H1 (cell line): ENCODE measurements at regions not wholly inside any gene's neighbourhood (a gene's known extent, or its start where the extent isn't known, plus 50 kb on each side); places are given as distances from the start of the nearest gene placed in this dataset.

Source experiments
- CTCF ChIA-PET: fragments of 300-600 bp; sonication (Branson Sonifier 250); formaldehyde crosslinking; loops from one replicate; lab custom pipeline; 2021; ENCODE audit not compliant: partially characterized antibody; lab: Charles Lee
- POLR2A ChIA-PET: fragments of 300-600 bp; sonication (Branson Sonifier 250); formaldehyde crosslinking; loops from one replicate; lab custom pipeline; 2021; ENCODE audit warnings: inconsistent platforms; ENCODE audit not compliant: partially characterized antibody; lab: Charles Lee
- DNase-seq, 2 experiments: peaks; one replicate each; pipeline versions ENCODE4 v3.0.0 to v3.0.0-alpha.2; 2010 to 2022; ENCODE audit warnings: low spot score in 2 of 2, low read depth in 1 of 2, mixed read lengths in 1 of 2
- FAIRE-seq: peaks from 2 replicates; lab custom pipeline; 2011; peaks lifted over from hg19 to GRCh38; lab: Jason Lieb, UNC
- H2AFZ ChIP-seq: 2 replicates; pipeline ENCODE4 v1.8.1; 2012; ENCODE audit warnings: low read length, inconsistent platforms
- H2AK5ac ChIP-seq: 2 replicates; pipeline ENCODE4 v1.6.1; 2013; ENCODE audit warnings: low read depth, low read length
- H2BK120ac ChIP-seq: replicated peaks from 2 replicates; pipeline ENCODE3; 2013; ENCODE audit warnings: low read depth, low read length, inconsistent platforms
- H2BK12ac ChIP-seq: 2 replicates; pipeline ENCODE4 v1.6.1; 2013; ENCODE audit warnings: low read depth, low read length
- H2BK15ac ChIP-seq: 2 replicates; pipeline ENCODE4 v1.6.1; 2013; ENCODE audit warnings: low read length
- H2BK20ac ChIP-seq: 2 replicates; pipeline ENCODE4 v1.6.1; 2013; ENCODE audit warnings: low read length
- H2BK5ac ChIP-seq: 2 replicates; pipeline ENCODE4 v1.6.1; 2013; ENCODE audit warnings: low read depth, low read length
- H3K14ac ChIP-seq: 2 replicates; pipeline ENCODE4 v1.6.1; 2013; ENCODE audit warnings: inconsistent platforms; ENCODE audit not compliant: insufficient read length
- H3K18ac ChIP-seq: 2 replicates; pipeline ENCODE4 v1.6.1; 2013; ENCODE audit warnings: low read length; ENCODE audit errors: extremely low read depth
- H3K23ac ChIP-seq: 2 replicates; pipeline ENCODE4 v1.6.1; 2013; ENCODE audit warnings: inconsistent platforms; ENCODE audit not compliant: insufficient read length
- H3K23me2 ChIP-seq: 2 replicates; pipeline ENCODE4 v1.6.1; 2013; ENCODE audit warnings: low read depth, low read length
- H3K27ac ChIP-seq: 2 replicates; pipeline ENCODE4 v1.6.1; 2011; ENCODE audit warnings: low read depth, low read length, inconsistent platforms
- H3K27me3 ChIP-seq, 4 experiments: replicated peaks in 1 of 4; 1 replicate in 1 of 4; 2 replicates in 3 of 4; pipeline versions ENCODE4 v1.6.1 to v1.8.1; 2011 to 2013; ENCODE audit warnings: low read length in 3 of 4, mild to moderate bottlenecking in 3 of 4, inconsistent platforms in 2 of 4, mixed read lengths in 2 of 4, moderate library complexity in 1 of 4; ENCODE audit not compliant: control insufficient read depth in 3 of 4, insufficient read depth in 3 of 4; ENCODE audit errors: extremely low read depth in 1 of 4
- H3K36me3 ChIP-seq, 4 experiments: 2 replicates each; pipeline versions ENCODE4 v1.6.1 to v1.8.1; 2011 to 2013; ENCODE audit warnings: mild to moderate bottlenecking in 4 of 4, low read length in 3 of 4, moderate library complexity in 2 of 4, control low read depth in 1 of 4, inconsistent platforms in 1 of 4; ENCODE audit not compliant: insufficient read depth in 4 of 4, control insufficient read depth in 2 of 4
- H3K4ac ChIP-seq: replicated peaks from 2 replicates; pipeline ENCODE3; 2013; ENCODE audit warnings: low read length, low read depth, mixed read lengths, inconsistent platforms; ENCODE audit not compliant: insufficient read length
- H3K4me1 ChIP-seq, 4 experiments: replicated peaks in 1 of 4; 1 replicate in 1 of 4; 2 replicates in 3 of 4; pipeline versions ENCODE4 v1.6.1 to v1.8.1; 2011 to 2013; ENCODE audit warnings: low read length in 3 of 4, inconsistent platforms in 2 of 4, mixed read lengths in 1 of 4; ENCODE audit not compliant: insufficient read depth in 4 of 4, control insufficient read depth in 3 of 4
- H3K4me2 ChIP-seq, 2 experiments: 2 replicates each; pipeline versions ENCODE4 v1.6.1 to v1.8.1; 2011 to 2013; ENCODE audit warnings: low read depth in 2 of 2, low read length in 2 of 2, control low read depth in 1 of 2, inconsistent platforms in 1 of 2, mild to moderate bottlenecking in 1 of 2; ENCODE audit not compliant: insufficient read depth in 1 of 2
- H3K4me3 ChIP-seq, 4 experiments: fragments of 200-600, 300-600 bp in 1 of 4; sonication (generic), shearing (Covaris generic), sonication (Bioruptor Twin) in 1 of 4; 2 replicates each; pipeline versions ENCODE4 v1.5.1 to v1.8.1; 2011 to 2016; ENCODE audit warnings: low read length in 4 of 4, low read depth in 3 of 4, control low read depth in 2 of 4, inconsistent platforms in 2 of 4, mild to moderate bottlenecking in 2 of 4, mixed read lengths in 1 of 4, moderate library complexity in 1 of 4; ENCODE audit not compliant: insufficient read depth in 2 of 4; ENCODE audit errors: extremely low read depth in 1 of 4
- H3K56ac ChIP-seq: replicated peaks from 2 replicates; pipeline ENCODE3; 2013; ENCODE audit warnings: low read depth, mild to moderate bottlenecking, mixed read lengths, low read length, inconsistent platforms; ENCODE audit not compliant: insufficient read length
- H3K79me1 ChIP-seq: 2 replicates; pipeline ENCODE4 v1.6.1; 2013; ENCODE audit warnings: low read depth, low read length, control low read depth
- H3K79me2 ChIP-seq, 2 experiments: 2 replicates each; pipeline versions ENCODE4 v1.6.1 to v1.8.1; 2012 to 2013; ENCODE audit warnings: low read length in 2 of 2, mild to moderate bottlenecking in 2 of 2, inconsistent platforms in 1 of 2; ENCODE audit not compliant: insufficient read depth in 2 of 2, control insufficient read depth in 1 of 2
- H3K9ac ChIP-seq, 4 experiments: replicated peaks in 1 of 4; 1 replicate in 1 of 4; 2 replicates in 3 of 4; pipeline versions ENCODE4 v1.6.1 to v1.8.1; 2011 to 2013; ENCODE audit warnings: low read depth in 3 of 4, low read length in 3 of 4, control low read depth in 2 of 4, mild to moderate bottlenecking in 2 of 4, moderate library complexity in 2 of 4, inconsistent platforms in 1 of 4; ENCODE audit errors: extremely low read depth in 1 of 4
- H3K9me3 ChIP-seq, 2 experiments: 2 replicates each; pipeline versions ENCODE4 v1.6.1 to v1.8.1; 2012 to 2013; ENCODE audit warnings: mild to moderate bottlenecking in 2 of 2, moderate library complexity in 2 of 2, control low read depth in 1 of 2, inconsistent platforms in 1 of 2, low read depth in 1 of 2, low read length in 1 of 2, mixed read lengths in 1 of 2; ENCODE audit not compliant: insufficient read depth in 2 of 2
- H4K20me1 ChIP-seq, 2 experiments: replicated peaks in 1 of 2; 2 replicates each; pipeline versions ENCODE3 to v1.8.1; 2011 to 2013; ENCODE audit warnings: inconsistent platforms in 2 of 2, low read length in 2 of 2, mild to moderate bottlenecking in 1 of 2; ENCODE audit not compliant: insufficient read depth in 2 of 2, control insufficient read depth in 1 of 2
- H4K5ac ChIP-seq: 2 replicates; pipeline ENCODE4 v1.6.1; 2013; ENCODE audit warnings: low read length, low read depth, mixed read lengths, inconsistent platforms; ENCODE audit not compliant: insufficient read length
- H4K8ac ChIP-seq: 2 replicates; pipeline ENCODE4 v1.8.0; 2013; ENCODE audit warnings: mild to moderate bottlenecking, moderate library complexity, low read length, inconsistent platforms; ENCODE audit not compliant: insufficient read depth; ENCODE audit errors: extremely low read depth
- H4K91ac ChIP-seq: replicated peaks from 2 replicates; pipeline ENCODE3; 2013; ENCODE audit warnings: low read length, mixed read lengths, inconsistent platforms; ENCODE audit not compliant: insufficient read length
- BRCA1 ChIP-seq: IDR thresholded peaks from 2 replicates; pipeline ENCODE4 v1.6.1; 2012; ENCODE audit warnings: low read depth, low read length, improper control_type of control experiment
- EZH2 ChIP-seq: fragments of 200-600 bp; sonication (generic); IDR thresholded peaks from 2 replicates; pipeline ENCODE4 v1.7.1; 2012; ENCODE audit warnings: low read depth, mild to moderate bottlenecking, moderate library complexity, low read length, inconsistent platforms; ENCODE audit not compliant: severe bottlenecking
- HDAC2 ChIP-seq, 2 experiments: fragments of 300-600 bp in 1 of 2; sonication (generic) in 1 of 2; IDR thresholded peaks; 2 replicates each; pipeline ENCODE4 v1.6.1; 2011 to 2012; ENCODE audit warnings: low read depth in 2 of 2, low read length in 2 of 2, mild to moderate bottlenecking in 2 of 2, moderate library complexity in 2 of 2, borderline replicate concordance in 1 of 2, inconsistent platforms in 1 of 2
- KDM5A ChIP-seq: fragments of 200-600 bp; IDR thresholded peaks from 2 replicates; pipeline ENCODE4 v1.7.1; 2012; ENCODE audit warnings: mild to moderate bottlenecking, low read length, inconsistent platforms, mixed read lengths
- NANOG ChIP-seq: IDR thresholded peaks from 2 replicates; pipeline ENCODE4 v1.6.1; 2011; ENCODE audit warnings: low read length, low read depth, mild to moderate bottlenecking, inconsistent platforms; ENCODE audit not compliant: insufficient read depth, poor library complexity, severe bottlenecking
- RFX5 ChIP-seq: IDR thresholded peaks from 2 replicates; pipeline ENCODE4 v1.6.1; 2011; ENCODE audit warnings: low read depth, low read length, improper control_type of control experiment, borderline replicate concordance
- SIN3A ChIP-seq, 2 experiments: IDR thresholded peaks in 1 of 2; conservative IDR thresholded peaks in 1 of 2; 2 replicates each; pipeline ENCODE4 v1.6.1; 2011 to 2012; ENCODE audit warnings: low read length in 2 of 2, improper control_type of control experiment in 1 of 2, low read depth in 1 of 2, mild to moderate bottlenecking in 1 of 2
- SUZ12 ChIP-seq: fragments of 200-600 bp; sonication (generic); IDR thresholded peaks from 2 replicates; pipeline ENCODE4 v1.6.1; 2012; ENCODE audit warnings: mild to moderate bottlenecking, inconsistent platforms, low read length, moderate library complexity, mixed read lengths
- TAF1 ChIP-seq: IDR thresholded peaks from 2 replicates; pipeline ENCODE4 v1.6.1; 2011; ENCODE audit warnings: mild to moderate bottlenecking, low read depth, low read length
- WGBS, 2 experiments: shearing (Covaris generic) in 1 of 2; methylation state at CpG; one replicate each; pipeline versions ENCODE4 v1.1.6 to v1.1.7; 2013 to 2015; ENCODE audit warnings: low lambda C conversion rate in 2 of 2, mixed read lengths in 2 of 2, inconsistent platforms in 1 of 2, low coverage in 1 of 2, missing lambda C conversion rate in 1 of 2; ENCODE audit not compliant: insufficient replicate concordance in 2 of 2, insufficient coverage in 1 of 2, insufficient read length in 1 of 2; ENCODE audit errors: extremely low coverage in 1 of 2, missing lambda C conversion rate in 1 of 2; 5-methylcytosine and 5-hydroxymethylcytosine counted together
- TF ChIP-seq, protein P1 (sequence below): IDR thresholded peaks from 2 replicates; pipeline ENCODE4 v1.6.1; 2012; ENCODE audit warnings: inconsistent platforms
- TF ChIP-seq, protein P2 (sequence below), 3 experiments: IDR thresholded peaks; 1 replicate in 2 of 3; 2 replicates in 1 of 3; pipeline versions ENCODE4 v1.5.1 to v1.6.1; 2011; ENCODE audit warnings: low read length in 3 of 3, mild to moderate bottlenecking in 3 of 3, inconsistent platforms in 2 of 3, low read depth in 1 of 3, moderate library complexity in 1 of 3; ENCODE audit not compliant: insufficient read depth in 1 of 3; ENCODE audit errors: control extremely low read depth in 1 of 3

DNA sequence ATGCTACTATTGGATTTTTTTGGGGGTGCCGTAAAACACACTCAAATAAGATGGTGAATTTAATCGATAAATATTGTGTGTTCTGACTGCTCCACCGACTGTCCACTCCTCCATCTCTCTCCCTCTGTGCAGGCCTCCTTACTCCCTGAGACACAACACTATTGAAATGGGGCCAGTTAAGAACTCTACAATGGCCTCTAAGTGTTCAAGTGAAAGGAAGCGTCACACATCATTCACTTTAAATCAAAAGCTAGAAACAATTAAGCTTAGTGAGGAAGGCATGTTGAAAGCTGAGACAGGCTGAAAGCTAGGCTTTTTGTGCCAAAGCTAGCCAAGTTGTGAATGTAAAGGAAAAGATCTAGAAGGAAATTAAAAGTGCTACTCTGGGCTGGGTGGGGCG, 156.7 kb downstream of the CTTN start:
- H3K4ac ChIP-seq: no peak overlapping the region
- H3K4me1 ChIP-seq: peaks cover 0 to 4% (median 2%) of the 10 kb centered on the region in 4 experiments; a peak in 3 of 7 replicates
- no peak overlapping the region for H3K14ac ChIP-seq
- no peak overlapping the region for H3K18ac ChIP-seq
- POLR2A ChIA-PET: no interaction called here
- no peak overlapping the region for H2AFZ ChIP-seq
- H3K79me1 ChIP-seq: peaks cover 2% of the 10 kb centered on the region; the same call in 1 of the 2 replicates
- H3K9me3 ChIP-seq: no peaks in the 10 kb centered on the region
- no peak overlapping the region; a peak in 1 of 7 replicates for H3K9ac ChIP-seq
- no peak overlapping the region for H2BK15ac ChIP-seq
- no peak overlapping the region for H4K5ac ChIP-seq
- no peak overlapping the region for H3K23ac ChIP-seq
- WGBS, 2 experiments: 92% methylated on average over 5 of the region's 5 CpGs; no CpG with 5 or more reads in 1 of the 2 experiments
- no peaks in the 10 kb centered on the region for H3K27me3 ChIP-seq
- H3K27ac ChIP-seq: no peak overlapping the region
- no peaks in the 10 kb centered on the region; a peak in 1 of 8 replicates for H3K36me3 ChIP-seq
- FAIRE-seq (no peak), DNase-seq (no peak)
- H4K8ac ChIP-seq: no peak overlapping the region
- H4K20me1 ChIP-seq: peaks cover 2 to 5% of the 10 kb centered on the region in 2 experiments
- H2BK12ac ChIP-seq: no peak overlapping the region
- no peak overlapping the region for H3K4me3 ChIP-seq
- no peaks in the 10 kb centered on the region for H3K23me2 ChIP-seq
- no peak overlapping the region for H2BK20ac ChIP-seq
- H3K79me2 ChIP-seq: no peaks in the 10 kb centered on the region
- no peak overlapping the region for H3K4me2 ChIP-seq
- CTCF ChIA-PET: interaction anchor here (0.7 to 2.4 kb wide), 5 partner anchors 7 to 42 kb away, joined by 3 to 6 read pairs (median 3); no protein-coding TSS in a partner anchor
- H2BK5ac ChIP-seq: no peak overlapping the region
- no peak overlapping the region for H2AK5ac ChIP-seq
- no peak overlapping the region for H4K91ac ChIP-seq
- no peak overlapping the region for H2BK120ac ChIP-seq
- H3K56ac ChIP-seq: no peak overlapping the region
- TF ChIP-seq HDAC2 (IDR thresholded peaks at IDR 0.05; ENCODE audit: borderline replicate concordance in 1 of 2, low read depth in 2 of 2, low read length in 2 of 2) (no peak), SUZ12 (no peak), EZH2 (no peak), TAF1 (no peak), BRCA1 (no peak), RFX5 (no peak), NANOG (no peak), SIN3A (conservative IDR thresholded peaks at IDR 0.05 in 1 of 2, IDR thresholded peaks at IDR 0.05 in 1 of 2; ENCODE audit: low read depth in 1 of 2, low read length in 2 of 2) (no peak), KDM5A (no peak)
- TF ChIP-seq, protein P1, sequence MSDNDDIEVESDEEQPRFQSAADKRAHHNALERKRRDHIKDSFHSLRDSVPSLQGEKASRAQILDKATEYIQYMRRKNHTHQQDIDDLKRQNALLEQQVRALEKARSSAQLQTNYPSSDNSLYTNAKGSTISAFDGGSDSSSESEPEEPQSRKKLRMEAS: no peak
- TF ChIP-seq, protein P2, sequence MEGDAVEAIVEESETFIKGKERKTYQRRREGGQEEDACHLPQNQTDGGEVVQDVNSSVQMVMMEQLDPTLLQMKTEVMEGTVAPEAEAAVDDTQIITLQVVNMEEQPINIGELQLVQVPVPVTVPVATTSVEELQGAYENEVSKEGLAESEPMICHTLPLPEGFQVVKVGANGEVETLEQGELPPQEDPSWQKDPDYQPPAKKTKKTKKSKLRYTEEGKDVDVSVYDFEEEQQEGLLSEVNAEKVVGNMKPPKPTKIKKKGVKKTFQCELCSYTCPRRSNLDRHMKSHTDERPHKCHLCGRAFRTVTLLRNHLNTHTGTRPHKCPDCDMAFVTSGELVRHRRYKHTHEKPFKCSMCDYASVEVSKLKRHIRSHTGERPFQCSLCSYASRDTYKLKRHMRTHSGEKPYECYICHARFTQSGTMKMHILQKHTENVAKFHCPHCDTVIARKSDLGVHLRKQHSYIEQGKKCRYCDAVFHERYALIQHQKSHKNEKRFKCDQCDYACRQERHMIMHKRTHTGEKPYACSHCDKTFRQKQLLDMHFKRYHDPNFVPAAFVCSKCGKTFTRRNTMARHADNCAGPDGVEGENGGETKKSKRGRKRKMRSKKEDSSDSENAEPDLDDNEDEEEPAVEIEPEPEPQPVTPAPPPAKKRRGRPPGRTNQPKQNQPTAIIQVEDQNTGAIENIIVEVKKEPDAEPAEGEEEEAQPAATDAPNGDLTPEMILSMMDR (IDR thresholded peaks at IDR 0.05; ENCODE audit: control extremely low read depth in 1 of 3, insufficient read depth in 1 of 3, low read depth in 1 of 3, low read length in 3 of 3): no peak
